22Rv1 (cell line): ENCODE measurements at regions not wholly inside any gene's neighbourhood (a gene's known extent, or its start where the extent isn't known, plus 50 kb on each side); places are given as distances from the start of the nearest gene placed in this dataset.

ENCODE experiments used
- ZFX ChIP-seq: fragments of 450-650 bp; IDR thresholded peaks from 2 replicates; pipeline ENCODE4 v1.6.1; 2017; ENCODE audit warnings: antibody characterized with exemption, borderline replicate concordance
- TF ChIP-seq, protein P1 (sequence below): fragments of 450-650 bp; IDR thresholded peaks from 2 replicates; pipeline ENCODE4 v1.5.1; 2017; ENCODE audit warnings: mild to moderate bottlenecking

DNA sequence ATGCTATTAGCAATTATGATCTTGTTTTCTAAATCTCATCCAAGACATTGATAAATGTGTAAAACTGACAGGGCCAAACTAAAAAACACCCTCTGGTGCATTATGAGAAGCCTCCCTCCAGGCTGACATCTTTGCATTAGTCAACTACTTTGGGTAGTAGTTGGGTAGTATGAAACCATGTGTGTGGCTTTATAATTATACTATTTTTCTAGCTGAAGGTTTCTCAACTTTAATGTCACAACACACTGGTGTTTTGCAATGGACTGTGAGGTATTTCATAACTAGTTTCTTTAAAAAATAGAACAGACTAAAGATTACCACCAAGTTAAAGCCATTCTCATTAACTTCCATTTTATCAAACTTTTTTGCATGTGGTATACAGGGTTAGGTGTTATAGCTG, 73.1 kb upstream of the RBMS1 start:
- TF ChIP-seq, protein P1, sequence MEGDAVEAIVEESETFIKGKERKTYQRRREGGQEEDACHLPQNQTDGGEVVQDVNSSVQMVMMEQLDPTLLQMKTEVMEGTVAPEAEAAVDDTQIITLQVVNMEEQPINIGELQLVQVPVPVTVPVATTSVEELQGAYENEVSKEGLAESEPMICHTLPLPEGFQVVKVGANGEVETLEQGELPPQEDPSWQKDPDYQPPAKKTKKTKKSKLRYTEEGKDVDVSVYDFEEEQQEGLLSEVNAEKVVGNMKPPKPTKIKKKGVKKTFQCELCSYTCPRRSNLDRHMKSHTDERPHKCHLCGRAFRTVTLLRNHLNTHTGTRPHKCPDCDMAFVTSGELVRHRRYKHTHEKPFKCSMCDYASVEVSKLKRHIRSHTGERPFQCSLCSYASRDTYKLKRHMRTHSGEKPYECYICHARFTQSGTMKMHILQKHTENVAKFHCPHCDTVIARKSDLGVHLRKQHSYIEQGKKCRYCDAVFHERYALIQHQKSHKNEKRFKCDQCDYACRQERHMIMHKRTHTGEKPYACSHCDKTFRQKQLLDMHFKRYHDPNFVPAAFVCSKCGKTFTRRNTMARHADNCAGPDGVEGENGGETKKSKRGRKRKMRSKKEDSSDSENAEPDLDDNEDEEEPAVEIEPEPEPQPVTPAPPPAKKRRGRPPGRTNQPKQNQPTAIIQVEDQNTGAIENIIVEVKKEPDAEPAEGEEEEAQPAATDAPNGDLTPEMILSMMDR, result no peak
- no peak for TF ChIP-seq ZFX
